PC-3 (cell line): ENCODE measurements at regions not wholly inside any gene's neighbourhood (a gene's known extent, or its start where the extent isn't known, plus 50 kb on each side); places are given as distances from the start of the nearest gene placed in this dataset.

ENCODE experiments used
- EZH2 ChIP-seq: fragments of 300-600 bp; sonication (generic); IDR thresholded peaks from one replicate; pipeline ENCODE4 v1.6.1; 2017; ENCODE audit warnings: antibody characterized with exemption, mild to moderate bottlenecking, low read length; ENCODE audit not compliant: unreplicated experiment
- EZH2phosphoT487 ChIP-seq: fragments of 300-600 bp; sonication (generic); IDR thresholded peaks from 2 replicates; pipeline ENCODE4 v1.6.1; 2018; ENCODE audit warnings: mild to moderate bottlenecking, antibody characterized with exemption, low read length, borderline replicate concordance
- TF ChIP-seq, protein P1 (sequence below): fragments of 300-600 bp; sonication (generic); conservative IDR thresholded peaks from 2 replicates; pipeline ENCODE4 v1.5.1; 2017; ENCODE audit warnings: antibody characterized with exemption, low read depth, mild to moderate bottlenecking, low read length

DNA sequence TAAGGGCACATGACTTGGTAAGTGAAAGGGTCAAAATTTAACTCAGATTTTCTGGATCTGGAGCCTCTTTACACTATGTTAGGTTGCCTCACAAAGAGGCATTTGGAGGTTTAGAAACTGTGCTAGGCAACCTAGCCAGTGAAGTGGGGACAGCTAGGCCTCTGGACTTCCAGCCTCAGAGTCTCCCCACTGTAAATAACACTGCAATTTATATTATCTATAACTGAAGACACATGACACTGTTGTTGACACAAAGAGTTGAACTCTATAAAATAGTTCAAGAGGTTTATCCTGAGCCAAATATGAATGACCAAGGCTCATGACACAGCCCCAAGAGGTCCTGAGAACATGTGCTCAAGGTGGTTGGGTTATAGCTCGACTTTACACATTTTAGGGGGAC lies 74.9 kb upstream of the IQCM start:
- TF ChIP-seq, protein P1, sequence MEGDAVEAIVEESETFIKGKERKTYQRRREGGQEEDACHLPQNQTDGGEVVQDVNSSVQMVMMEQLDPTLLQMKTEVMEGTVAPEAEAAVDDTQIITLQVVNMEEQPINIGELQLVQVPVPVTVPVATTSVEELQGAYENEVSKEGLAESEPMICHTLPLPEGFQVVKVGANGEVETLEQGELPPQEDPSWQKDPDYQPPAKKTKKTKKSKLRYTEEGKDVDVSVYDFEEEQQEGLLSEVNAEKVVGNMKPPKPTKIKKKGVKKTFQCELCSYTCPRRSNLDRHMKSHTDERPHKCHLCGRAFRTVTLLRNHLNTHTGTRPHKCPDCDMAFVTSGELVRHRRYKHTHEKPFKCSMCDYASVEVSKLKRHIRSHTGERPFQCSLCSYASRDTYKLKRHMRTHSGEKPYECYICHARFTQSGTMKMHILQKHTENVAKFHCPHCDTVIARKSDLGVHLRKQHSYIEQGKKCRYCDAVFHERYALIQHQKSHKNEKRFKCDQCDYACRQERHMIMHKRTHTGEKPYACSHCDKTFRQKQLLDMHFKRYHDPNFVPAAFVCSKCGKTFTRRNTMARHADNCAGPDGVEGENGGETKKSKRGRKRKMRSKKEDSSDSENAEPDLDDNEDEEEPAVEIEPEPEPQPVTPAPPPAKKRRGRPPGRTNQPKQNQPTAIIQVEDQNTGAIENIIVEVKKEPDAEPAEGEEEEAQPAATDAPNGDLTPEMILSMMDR, result no peak
- no peak for TF ChIP-seq EZH2
- no peak for TF ChIP-seq EZH2phosphoT487
